ENCODE measurements at regions not wholly inside any gene's neighbourhood (a gene's known extent, or its start where the extent isn't known, plus 50 kb on each side); places are given as distances from the start of the nearest gene placed in this dataset.
A peak's percentile ranks its signal among the peaks of the same experiment; 100 is the strongest.

DNA sequence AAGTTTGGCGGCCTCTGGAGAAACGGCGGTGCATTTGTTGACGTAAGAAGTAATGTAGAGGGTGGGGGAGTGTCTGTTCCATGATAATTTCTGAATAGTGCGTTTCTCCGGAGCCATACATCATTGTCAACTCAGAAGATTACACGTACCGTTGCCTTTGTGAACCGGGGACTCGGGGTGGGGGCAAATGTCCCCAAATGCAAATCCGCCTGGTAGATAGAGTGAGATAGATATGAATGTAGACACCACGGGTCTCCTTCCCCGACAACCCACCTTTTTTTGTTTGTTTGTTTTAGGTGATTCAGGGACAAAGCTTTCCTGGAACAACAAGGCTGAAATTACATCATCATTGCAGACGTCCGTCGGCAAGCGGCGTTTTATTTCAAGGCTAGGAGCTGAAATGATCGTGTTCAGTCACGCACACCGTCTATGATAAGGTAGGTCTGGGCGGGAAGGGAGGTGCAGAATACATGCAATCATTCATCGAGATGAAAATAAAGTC is 96.0 kb upstream of the PPP2R3B start (continued):
- TF ChIP-seq, protein P1, sequence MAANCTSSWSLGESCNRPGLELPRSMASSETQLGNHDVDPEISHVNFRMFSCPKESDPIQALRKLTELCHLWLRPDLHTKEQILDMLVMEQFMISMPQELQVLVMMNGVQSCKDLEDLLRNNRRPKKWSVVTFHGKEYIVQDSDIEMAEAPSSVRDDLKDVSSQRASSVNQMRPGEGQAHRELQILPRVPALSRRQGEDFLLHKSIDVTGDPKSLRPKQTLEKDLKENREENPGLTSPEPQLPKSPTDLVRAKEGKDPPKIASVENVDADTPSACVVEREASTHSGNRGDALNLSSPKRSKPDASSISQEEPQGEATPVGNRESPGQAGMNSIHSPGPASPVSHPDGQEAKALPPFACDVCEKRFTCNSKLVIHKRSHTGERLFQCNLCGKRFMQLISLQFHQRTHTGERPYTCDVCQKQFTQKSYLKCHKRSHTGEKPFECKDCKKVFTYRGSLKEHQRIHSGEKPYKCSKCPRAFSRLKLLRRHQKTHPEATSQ (tag by site-specific recombination; IDR thresholded peaks at IDR 0.05) = no peak
- TF ChIP-seq SCRT1 (tag by site-specific recombination; IDR thresholded peaks at IDR 0.05; ENCODE audit: borderline replicate concordance) (no peak), ZNF394 (tag by site-specific recombination; IDR thresholded peaks at IDR 0.05; ENCODE audit: borderline replicate concordance) (no peak), ZFHX2 (tag by site-specific recombination; conservative IDR thresholded peaks at IDR 0.05) (no peak), ZNF76 (tag by site-specific recombination; IDR thresholded peaks at IDR 0.05; ENCODE audit: borderline replicate concordance, low read depth) (peak; percentile 35; the same call in 1 of the 2 replicates), ZNF785 (tag by site-specific recombination; IDR thresholded peaks at IDR 0.05) (no peak), SP7 (tag by site-specific recombination; IDR thresholded peaks at IDR 0.05) (peak; percentile 90), BCL11B (tag by site-specific recombination; IDR thresholded peaks at IDR 0.05; ENCODE audit: low read depth) (no peak), ZNF560 (tag by site-specific recombination; IDR thresholded peaks at IDR 0.05; ENCODE audit: borderline replicate concordance) (no peak), ZNF324 (tag by site-specific recombination; IDR thresholded peaks at IDR 0.05) (peak; percentile 85), ZNF19 (tag by site-specific recombination; IDR thresholded peaks at IDR 0.05; ENCODE audit: low read depth) (no peak), ZNF114 (tag by site-specific recombination; IDR thresholded peaks at IDR 0.05) (no peak), ZNF175 (tag by site-specific recombination; IDR thresholded peaks at IDR 0.05) (no peak), ZNF530 (tag by site-specific recombination; IDR thresholded peaks at IDR 0.05; ENCODE audit: low read depth) (no peak), ZNF302 (tag by site-specific recombination; IDR thresholded peaks at IDR 0.05; ENCODE audit: low read depth) (no peak), ZNF777 (tag by site-specific recombination; IDR thresholded peaks at IDR 0.05; ENCODE audit: borderline replicate concordance) (no peak), YY1 (tag by site-specific recombination; IDR thresholded peaks at IDR 0.05) (no peak), ZNF121 (tag by site-specific recombination; IDR thresholded peaks at IDR 0.05) (no peak), ZNF658 (tag by site-specific recombination; IDR thresholded peaks at IDR 0.05) (no peak), ZNF555 (tag by site-specific recombination; conservative IDR thresholded peaks at IDR 0.05) (no peak), GFI1B (tag by site-specific recombination; IDR thresholded peaks at IDR 0.05) (0 out of 2 replicates have a peak, but pooled peaks have one; percentile 43), ZNF830 (tag by site-specific recombination; IDR thresholded peaks at IDR 0.05; ENCODE audit: low read depth) (no peak), ZNF155 (tag by site-specific recombination; IDR thresholded peaks at IDR 0.05) (no peak)
- TF ChIP-seq, protein P2, sequence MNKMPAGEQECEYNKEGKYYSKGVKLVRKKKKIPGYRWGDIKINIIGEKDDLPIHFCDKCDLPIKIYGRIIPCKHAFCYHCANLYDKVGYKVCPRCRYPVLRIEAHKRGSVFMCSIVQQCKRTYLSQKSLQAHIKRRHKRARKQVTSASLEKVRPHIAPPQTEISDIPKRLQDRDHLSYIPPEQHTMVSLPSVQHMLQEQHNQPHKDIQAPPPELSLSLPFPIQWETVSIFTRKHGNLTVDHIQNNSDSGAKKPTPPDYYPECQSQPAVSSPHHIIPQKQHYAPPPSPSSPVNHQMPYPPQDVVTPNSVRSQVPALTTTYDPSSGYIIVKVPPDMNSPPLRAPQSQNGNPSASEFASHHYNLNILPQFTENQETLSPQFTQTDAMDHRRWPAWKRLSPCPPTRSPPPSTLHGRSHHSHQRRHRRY (tag by site-specific recombination; IDR thresholded peaks at IDR 0.05) = no peak
- TF ChIP-seq, protein P3, sequence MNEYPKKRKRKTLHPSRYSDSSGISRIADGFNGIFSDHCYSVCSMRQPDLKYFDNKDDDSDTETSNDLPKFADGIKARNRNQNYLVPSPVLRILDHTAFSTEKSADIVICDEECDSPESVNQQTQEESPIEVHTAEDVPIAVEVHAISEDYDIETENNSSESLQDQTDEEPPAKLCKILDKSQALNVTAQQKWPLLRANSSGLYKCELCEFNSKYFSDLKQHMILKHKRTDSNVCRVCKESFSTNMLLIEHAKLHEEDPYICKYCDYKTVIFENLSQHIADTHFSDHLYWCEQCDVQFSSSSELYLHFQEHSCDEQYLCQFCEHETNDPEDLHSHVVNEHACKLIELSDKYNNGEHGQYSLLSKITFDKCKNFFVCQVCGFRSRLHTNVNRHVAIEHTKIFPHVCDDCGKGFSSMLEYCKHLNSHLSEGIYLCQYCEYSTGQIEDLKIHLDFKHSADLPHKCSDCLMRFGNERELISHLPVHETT (tag by site-specific recombination; IDR thresholded peaks at IDR 0.05) = peak; percentile 89
- TF ChIP-seq, protein P4, sequence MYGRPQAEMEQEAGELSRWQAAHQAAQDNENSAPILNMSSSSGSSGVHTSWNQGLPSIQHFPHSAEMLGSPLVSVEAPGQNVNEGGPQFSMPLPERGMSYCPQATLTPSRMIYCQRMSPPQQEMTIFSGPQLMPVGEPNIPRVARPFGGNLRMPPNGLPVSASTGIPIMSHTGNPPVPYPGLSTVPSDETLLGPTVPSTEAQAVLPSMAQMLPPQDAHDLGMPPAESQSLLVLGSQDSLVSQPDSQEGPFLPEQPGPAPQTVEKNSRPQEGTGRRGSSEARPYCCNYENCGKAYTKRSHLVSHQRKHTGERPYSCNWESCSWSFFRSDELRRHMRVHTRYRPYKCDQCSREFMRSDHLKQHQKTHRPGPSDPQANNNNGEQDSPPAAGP (tag by site-specific recombination; IDR thresholded peaks at IDR 0.05) = peak; percentile 87
- TF ChIP-seq, protein P5, sequence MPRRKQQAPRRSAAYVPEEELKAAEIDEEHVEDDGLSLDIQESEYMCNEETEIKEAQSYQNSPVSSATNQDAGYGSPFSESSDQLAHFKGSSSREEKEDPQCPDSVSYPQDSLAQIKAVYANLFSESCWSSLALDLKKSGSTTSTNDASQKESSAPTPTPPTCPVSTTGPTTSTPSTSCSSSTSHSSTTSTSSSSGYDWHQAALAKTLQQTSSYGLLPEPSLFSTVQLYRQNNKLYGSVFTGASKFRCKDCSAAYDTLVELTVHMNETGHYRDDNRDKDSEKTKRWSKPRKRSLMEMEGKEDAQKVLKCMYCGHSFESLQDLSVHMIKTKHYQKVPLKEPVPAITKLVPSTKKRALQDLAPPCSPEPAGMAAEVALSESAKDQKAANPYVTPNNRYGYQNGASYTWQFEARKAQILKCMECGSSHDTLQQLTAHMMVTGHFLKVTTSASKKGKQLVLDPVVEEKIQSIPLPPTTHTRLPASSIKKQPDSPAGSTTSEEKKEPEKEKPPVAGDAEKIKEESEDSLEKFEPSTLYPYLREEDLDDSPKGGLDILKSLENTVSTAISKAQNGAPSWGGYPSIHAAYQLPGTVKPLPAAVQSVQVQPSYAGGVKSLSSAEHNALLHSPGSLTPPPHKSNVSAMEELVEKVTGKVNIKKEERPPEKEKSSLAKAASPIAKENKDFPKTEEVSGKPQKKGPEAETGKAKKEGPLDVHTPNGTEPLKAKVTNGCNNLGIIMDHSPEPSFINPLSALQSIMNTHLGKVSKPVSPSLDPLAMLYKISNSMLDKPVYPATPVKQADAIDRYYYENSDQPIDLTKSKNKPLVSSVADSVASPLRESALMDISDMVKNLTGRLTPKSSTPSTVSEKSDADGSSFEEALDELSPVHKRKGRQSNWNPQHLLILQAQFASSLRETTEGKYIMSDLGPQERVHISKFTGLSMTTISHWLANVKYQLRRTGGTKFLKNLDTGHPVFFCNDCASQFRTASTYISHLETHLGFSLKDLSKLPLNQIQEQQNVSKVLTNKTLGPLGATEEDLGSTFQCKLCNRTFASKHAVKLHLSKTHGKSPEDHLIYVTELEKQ (tag by site-specific recombination; IDR thresholded peaks at IDR 0.05; ENCODE audit: borderline replicate concordance) = peak; percentile 79; the same call in 1 of the 2 replicates
- TF ChIP-seq, protein P6, sequence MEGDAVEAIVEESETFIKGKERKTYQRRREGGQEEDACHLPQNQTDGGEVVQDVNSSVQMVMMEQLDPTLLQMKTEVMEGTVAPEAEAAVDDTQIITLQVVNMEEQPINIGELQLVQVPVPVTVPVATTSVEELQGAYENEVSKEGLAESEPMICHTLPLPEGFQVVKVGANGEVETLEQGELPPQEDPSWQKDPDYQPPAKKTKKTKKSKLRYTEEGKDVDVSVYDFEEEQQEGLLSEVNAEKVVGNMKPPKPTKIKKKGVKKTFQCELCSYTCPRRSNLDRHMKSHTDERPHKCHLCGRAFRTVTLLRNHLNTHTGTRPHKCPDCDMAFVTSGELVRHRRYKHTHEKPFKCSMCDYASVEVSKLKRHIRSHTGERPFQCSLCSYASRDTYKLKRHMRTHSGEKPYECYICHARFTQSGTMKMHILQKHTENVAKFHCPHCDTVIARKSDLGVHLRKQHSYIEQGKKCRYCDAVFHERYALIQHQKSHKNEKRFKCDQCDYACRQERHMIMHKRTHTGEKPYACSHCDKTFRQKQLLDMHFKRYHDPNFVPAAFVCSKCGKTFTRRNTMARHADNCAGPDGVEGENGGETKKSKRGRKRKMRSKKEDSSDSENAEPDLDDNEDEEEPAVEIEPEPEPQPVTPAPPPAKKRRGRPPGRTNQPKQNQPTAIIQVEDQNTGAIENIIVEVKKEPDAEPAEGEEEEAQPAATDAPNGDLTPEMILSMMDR (tag by site-specific recombination; IDR thresholded peaks at IDR 0.05) = no peak
- TF ChIP-seq, protein P7, sequence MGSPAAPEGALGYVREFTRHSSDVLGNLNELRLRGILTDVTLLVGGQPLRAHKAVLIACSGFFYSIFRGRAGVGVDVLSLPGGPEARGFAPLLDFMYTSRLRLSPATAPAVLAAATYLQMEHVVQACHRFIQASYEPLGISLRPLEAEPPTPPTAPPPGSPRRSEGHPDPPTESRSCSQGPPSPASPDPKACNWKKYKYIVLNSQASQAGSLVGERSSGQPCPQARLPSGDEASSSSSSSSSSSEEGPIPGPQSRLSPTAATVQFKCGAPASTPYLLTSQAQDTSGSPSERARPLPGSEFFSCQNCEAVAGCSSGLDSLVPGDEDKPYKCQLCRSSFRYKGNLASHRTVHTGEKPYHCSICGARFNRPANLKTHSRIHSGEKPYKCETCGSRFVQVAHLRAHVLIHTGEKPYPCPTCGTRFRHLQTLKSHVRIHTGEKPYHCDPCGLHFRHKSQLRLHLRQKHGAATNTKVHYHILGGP (tag by site-specific recombination; IDR thresholded peaks at IDR 0.05) = no peak

Measured in HEK293 (cell line).